22Rv1 (cell line): ENCODE measurements at regions not wholly inside any gene's neighbourhood (a gene's known extent, or its start where the extent isn't known, plus 50 kb on each side); places are given as distances from the start of the nearest gene placed in this dataset.

Experiments used
- ZFX ChIP-seq: fragments of 450-650 bp; IDR thresholded peaks from 2 replicates; pipeline ENCODE4 v1.6.1; 2017; ENCODE audit warnings: antibody characterized with exemption, borderline replicate concordance
- TF ChIP-seq, protein P1 (sequence below): fragments of 450-650 bp; IDR thresholded peaks from 2 replicates; pipeline ENCODE4 v1.5.1; 2017; ENCODE audit warnings: mild to moderate bottlenecking

DNA sequence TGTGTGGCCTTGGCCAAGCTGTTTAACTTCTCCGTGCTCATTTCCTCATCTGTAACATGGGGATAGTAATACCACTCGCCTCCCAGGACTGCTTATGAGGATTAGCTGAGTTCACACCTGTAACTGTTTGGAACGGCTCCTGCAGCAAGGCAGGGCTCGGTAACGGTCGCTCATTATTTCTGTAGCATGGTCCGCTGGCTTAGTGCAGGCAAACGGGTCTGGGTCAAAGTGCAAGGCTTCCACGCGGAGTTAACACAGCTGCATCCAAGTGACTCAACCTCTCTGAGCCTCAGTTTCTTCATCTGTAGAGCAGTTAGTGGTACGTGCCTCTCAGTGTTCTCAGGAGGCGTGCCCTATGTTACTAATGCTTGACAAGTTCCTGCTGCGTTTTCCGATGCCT is 94.3 kb upstream of the YWHAQ start:
- TF ChIP-seq, protein P1, sequence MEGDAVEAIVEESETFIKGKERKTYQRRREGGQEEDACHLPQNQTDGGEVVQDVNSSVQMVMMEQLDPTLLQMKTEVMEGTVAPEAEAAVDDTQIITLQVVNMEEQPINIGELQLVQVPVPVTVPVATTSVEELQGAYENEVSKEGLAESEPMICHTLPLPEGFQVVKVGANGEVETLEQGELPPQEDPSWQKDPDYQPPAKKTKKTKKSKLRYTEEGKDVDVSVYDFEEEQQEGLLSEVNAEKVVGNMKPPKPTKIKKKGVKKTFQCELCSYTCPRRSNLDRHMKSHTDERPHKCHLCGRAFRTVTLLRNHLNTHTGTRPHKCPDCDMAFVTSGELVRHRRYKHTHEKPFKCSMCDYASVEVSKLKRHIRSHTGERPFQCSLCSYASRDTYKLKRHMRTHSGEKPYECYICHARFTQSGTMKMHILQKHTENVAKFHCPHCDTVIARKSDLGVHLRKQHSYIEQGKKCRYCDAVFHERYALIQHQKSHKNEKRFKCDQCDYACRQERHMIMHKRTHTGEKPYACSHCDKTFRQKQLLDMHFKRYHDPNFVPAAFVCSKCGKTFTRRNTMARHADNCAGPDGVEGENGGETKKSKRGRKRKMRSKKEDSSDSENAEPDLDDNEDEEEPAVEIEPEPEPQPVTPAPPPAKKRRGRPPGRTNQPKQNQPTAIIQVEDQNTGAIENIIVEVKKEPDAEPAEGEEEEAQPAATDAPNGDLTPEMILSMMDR, result no peak
- no peak for TF ChIP-seq ZFX
